Liver (tissue), 3 donors: ENCODE measurements at regions not wholly inside any gene's neighbourhood (a gene's known extent, or its start where the extent isn't known, plus 50 kb on each side); places are given as distances from the start of the nearest gene placed in this dataset.

Experiments used
- GABPA ChIP-seq, 2 donors: IDR thresholded peaks in 1 of 2; conservative IDR thresholded peaks in 1 of 2; 2 replicates each; pipeline ENCODE4 v1.6.1; 2016; ENCODE audit warnings: antibody characterized with exemption in 2 of 2, mild to moderate bottlenecking in 1 of 2, moderate library complexity in 1 of 2
- HNF4G ChIP-seq: IDR thresholded peaks from 2 replicates; pipeline ENCODE4 v1.6.1; 2016; ENCODE audit warnings: antibody characterized with exemption
- RAD21 ChIP-seq, 2 donors: IDR thresholded peaks; 2 replicates each; pipeline ENCODE4 v1.6.1; 2016; ENCODE audit warnings: antibody characterized with exemption in 2 of 2, mild to moderate bottlenecking in 2 of 2
- RXRA ChIP-seq, 2 donors: IDR thresholded peaks; 2 replicates each; pipeline ENCODE4 v1.6.1; 2017 to 2018; ENCODE audit warnings: antibody characterized with exemption in 2 of 2, mild to moderate bottlenecking in 1 of 2
- SP1 ChIP-seq: IDR thresholded peaks from 2 replicates; pipeline ENCODE4 v1.6.1; 2018; ENCODE audit warnings: antibody characterized with exemption, mild to moderate bottlenecking
- TAF1 ChIP-seq: conservative IDR thresholded peaks from 2 replicates; pipeline ENCODE4 v1.6.1; 2016; ENCODE audit warnings: antibody characterized with exemption, mild to moderate bottlenecking
- YY1 ChIP-seq: IDR thresholded peaks from 2 replicates; pipeline ENCODE4 v1.6.1; 2016; ENCODE audit warnings: antibody characterized with exemption, mild to moderate bottlenecking
- TF ChIP-seq, protein P1 (sequence below): fragments of 150-350 bp; IDR thresholded peaks from 2 replicates; pipeline ENCODE4 v1.5.1; 2017; ENCODE audit warnings: improper control_type of control experiment, low read depth, low read length; ENCODE audit not compliant: missing input control
- TF ChIP-seq, protein P2 (sequence below): IDR thresholded peaks from 2 replicates; pipeline ENCODE4 v1.6.1; 2016; ENCODE audit warnings: antibody characterized with exemption, mild to moderate bottlenecking
- donor health status: healthy.
- donor health status: healthy.

DNA sequence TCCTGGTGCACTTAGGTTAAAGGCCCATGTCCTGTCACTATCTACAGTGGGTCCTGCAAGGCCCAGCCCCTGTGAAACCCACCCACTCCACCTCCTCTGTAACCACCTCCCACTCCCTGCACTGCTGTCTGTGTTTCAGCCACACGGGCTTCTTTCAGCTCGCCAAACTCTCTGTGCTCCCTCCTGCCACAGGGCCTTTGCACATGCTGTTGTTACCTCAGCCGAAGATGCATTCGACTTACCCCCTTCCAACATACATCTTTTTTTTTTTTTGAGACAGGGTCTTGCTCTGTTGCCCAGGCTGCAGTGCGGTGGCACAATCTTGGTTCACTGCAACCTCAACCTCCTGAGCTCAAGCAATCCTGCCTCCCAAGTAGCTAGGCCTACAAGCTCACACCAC lies 76.5 kb upstream of the RPL38 start:
- TF ChIP-seq, protein P1, sequence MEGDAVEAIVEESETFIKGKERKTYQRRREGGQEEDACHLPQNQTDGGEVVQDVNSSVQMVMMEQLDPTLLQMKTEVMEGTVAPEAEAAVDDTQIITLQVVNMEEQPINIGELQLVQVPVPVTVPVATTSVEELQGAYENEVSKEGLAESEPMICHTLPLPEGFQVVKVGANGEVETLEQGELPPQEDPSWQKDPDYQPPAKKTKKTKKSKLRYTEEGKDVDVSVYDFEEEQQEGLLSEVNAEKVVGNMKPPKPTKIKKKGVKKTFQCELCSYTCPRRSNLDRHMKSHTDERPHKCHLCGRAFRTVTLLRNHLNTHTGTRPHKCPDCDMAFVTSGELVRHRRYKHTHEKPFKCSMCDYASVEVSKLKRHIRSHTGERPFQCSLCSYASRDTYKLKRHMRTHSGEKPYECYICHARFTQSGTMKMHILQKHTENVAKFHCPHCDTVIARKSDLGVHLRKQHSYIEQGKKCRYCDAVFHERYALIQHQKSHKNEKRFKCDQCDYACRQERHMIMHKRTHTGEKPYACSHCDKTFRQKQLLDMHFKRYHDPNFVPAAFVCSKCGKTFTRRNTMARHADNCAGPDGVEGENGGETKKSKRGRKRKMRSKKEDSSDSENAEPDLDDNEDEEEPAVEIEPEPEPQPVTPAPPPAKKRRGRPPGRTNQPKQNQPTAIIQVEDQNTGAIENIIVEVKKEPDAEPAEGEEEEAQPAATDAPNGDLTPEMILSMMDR: no peak
- TF ChIP-seq YY1 (no peak), TAF1 (no peak), GABPA (IDR thresholded peaks at IDR 0.05 in 1 of 2, conservative IDR thresholded peaks at IDR 0.05 in 1 of 2) (no peak), HNF4G (no peak), RXRA (IDR thresholded peaks at IDR 0.05) (no peak), RAD21 (IDR thresholded peaks at IDR 0.05) (no peak), SP1 (no peak)
- TF ChIP-seq, protein P2, sequence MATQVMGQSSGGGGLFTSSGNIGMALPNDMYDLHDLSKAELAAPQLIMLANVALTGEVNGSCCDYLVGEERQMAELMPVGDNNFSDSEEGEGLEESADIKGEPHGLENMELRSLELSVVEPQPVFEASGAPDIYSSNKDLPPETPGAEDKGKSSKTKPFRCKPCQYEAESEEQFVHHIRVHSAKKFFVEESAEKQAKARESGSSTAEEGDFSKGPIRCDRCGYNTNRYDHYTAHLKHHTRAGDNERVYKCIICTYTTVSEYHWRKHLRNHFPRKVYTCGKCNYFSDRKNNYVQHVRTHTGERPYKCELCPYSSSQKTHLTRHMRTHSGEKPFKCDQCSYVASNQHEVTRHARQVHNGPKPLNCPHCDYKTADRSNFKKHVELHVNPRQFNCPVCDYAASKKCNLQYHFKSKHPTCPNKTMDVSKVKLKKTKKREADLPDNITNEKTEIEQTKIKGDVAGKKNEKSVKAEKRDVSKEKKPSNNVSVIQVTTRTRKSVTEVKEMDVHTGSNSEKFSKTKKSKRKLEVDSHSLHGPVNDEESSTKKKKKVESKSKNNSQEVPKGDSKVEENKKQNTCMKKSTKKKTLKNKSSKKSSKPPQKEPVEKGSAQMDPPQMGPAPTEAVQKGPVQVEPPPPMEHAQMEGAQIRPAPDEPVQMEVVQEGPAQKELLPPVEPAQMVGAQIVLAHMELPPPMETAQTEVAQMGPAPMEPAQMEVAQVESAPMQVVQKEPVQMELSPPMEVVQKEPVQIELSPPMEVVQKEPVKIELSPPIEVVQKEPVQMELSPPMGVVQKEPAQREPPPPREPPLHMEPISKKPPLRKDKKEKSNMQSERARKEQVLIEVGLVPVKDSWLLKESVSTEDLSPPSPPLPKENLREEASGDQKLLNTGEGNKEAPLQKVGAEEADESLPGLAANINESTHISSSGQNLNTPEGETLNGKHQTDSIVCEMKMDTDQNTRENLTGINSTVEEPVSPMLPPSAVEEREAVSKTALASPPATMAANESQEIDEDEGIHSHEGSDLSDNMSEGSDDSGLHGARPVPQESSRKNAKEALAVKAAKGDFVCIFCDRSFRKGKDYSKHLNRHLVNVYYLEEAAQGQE: no peak
